HepG2 (cell line): ENCODE measurements at regions not wholly inside any gene's neighbourhood (a gene's known extent, or its start where the extent isn't known, plus 50 kb on each side); places are given as distances from the start of the nearest gene placed in this dataset.

Experiments used
- ERF ChIP-seq: IDR thresholded peaks from 2 replicates; pipeline ENCODE4 v1.6.1; 2018; ENCODE audit warnings: missing biosample characterization, missing genetic modification reagents
- EZH2 ChIP-seq: conservative IDR thresholded peaks from 2 replicates; pipeline ENCODE4 v1.6.1; 2012; ENCODE audit warnings: mild to moderate bottlenecking, low read depth, low read length, moderate library complexity
- JUND ChIP-seq: sonication (generic); formaldehyde crosslinking; IDR thresholded peaks from 2 replicates; pipeline ENCODE4 v1.8.0; 2022; ENCODE audit warnings: mild to moderate bottlenecking, missing genetic modification reagents
- MBD4 ChIP-seq: IDR thresholded peaks from 2 replicates; pipeline ENCODE4 v1.6.1; 2012; ENCODE audit warnings: low read length, inconsistent platforms, borderline replicate concordance
- MIXL1 ChIP-seq: IDR thresholded peaks from 2 replicates; pipeline ENCODE4 v1.6.1; 2016
- PHF5A ChIP-seq: IDR thresholded peaks from one replicate; pipeline ENCODE4 v1.6.1; 2018; ENCODE audit warnings: low read depth, missing genetic modification reagents; ENCODE audit not compliant: unreplicated experiment
- ZBTB20 ChIP-seq: sonication (generic); formaldehyde crosslinking; IDR thresholded peaks from 2 replicates; pipeline ENCODE4 v1.8.1; 2023; ENCODE audit warnings: missing genetic modification reagents, low read depth, mild to moderate bottlenecking, borderline replicate concordance
- ZNF441 ChIP-seq: sonication (generic); formaldehyde crosslinking; IDR thresholded peaks from 2 replicates; pipeline ENCODE4 v1.7.0; 2021; ENCODE audit warnings: missing genetic modification reagents, borderline replicate concordance
- ZNF644 ChIP-seq: IDR thresholded peaks from 2 replicates; pipeline ENCODE4 v1.6.1; 2016; ENCODE audit warnings: low read depth
- ZNF883 ChIP-seq: sonication (generic); formaldehyde crosslinking; IDR thresholded peaks from 2 replicates; pipeline ENCODE4 v1.5.1; 2020; ENCODE audit warnings: mild to moderate bottlenecking, missing genetic modification reagents; ENCODE audit errors: not compliant biosample characterization
- TF ChIP-seq, protein P1 (sequence below): sonication (generic); formaldehyde crosslinking; IDR thresholded peaks from 2 replicates; pipeline ENCODE4 v1.4.0; 2020; ENCODE audit warnings: missing genetic modification reagents, mild to moderate bottlenecking, borderline replicate concordance
- TF ChIP-seq, protein P2 (sequence below): sonication (generic); formaldehyde crosslinking; IDR thresholded peaks from 2 replicates; pipeline ENCODE4 v1.8.0; 2022; ENCODE audit warnings: low read depth, missing genetic modification reagents
- TF ChIP-seq, protein P3 (sequence below): IDR thresholded peaks from 2 replicates; pipeline ENCODE4 v1.6.1; 2016; ENCODE audit warnings: low read depth
- TF ChIP-seq, protein P4 (sequence below), 2 experiments: sonication (generic) in 1 of 2; formaldehyde crosslinking in 1 of 2; IDR thresholded peaks; 2 replicates each; pipeline versions ENCODE4 v1.5.1 to v1.6.1; 2011 to 2020; ENCODE audit warnings: borderline replicate concordance in 1 of 2, low read depth in 1 of 2, low read length in 1 of 2, mild to moderate bottlenecking in 1 of 2, missing genetic modification reagents in 1 of 2, moderate library complexity in 1 of 2
- TF ChIP-seq, protein P5 (sequence below): sonication (generic); formaldehyde crosslinking; IDR thresholded peaks from 2 replicates; pipeline ENCODE4 v1.4.0; 2020; ENCODE audit warnings: mild to moderate bottlenecking, low read depth, missing genetic modification reagents
- TF ChIP-seq, protein P6 (sequence below): sonication (generic); formaldehyde crosslinking; IDR thresholded peaks from 2 replicates; pipeline ENCODE4 v1.9.0; 2022; ENCODE audit warnings: missing genetic modification reagents, mild to moderate bottlenecking, borderline replicate concordance

DNA sequence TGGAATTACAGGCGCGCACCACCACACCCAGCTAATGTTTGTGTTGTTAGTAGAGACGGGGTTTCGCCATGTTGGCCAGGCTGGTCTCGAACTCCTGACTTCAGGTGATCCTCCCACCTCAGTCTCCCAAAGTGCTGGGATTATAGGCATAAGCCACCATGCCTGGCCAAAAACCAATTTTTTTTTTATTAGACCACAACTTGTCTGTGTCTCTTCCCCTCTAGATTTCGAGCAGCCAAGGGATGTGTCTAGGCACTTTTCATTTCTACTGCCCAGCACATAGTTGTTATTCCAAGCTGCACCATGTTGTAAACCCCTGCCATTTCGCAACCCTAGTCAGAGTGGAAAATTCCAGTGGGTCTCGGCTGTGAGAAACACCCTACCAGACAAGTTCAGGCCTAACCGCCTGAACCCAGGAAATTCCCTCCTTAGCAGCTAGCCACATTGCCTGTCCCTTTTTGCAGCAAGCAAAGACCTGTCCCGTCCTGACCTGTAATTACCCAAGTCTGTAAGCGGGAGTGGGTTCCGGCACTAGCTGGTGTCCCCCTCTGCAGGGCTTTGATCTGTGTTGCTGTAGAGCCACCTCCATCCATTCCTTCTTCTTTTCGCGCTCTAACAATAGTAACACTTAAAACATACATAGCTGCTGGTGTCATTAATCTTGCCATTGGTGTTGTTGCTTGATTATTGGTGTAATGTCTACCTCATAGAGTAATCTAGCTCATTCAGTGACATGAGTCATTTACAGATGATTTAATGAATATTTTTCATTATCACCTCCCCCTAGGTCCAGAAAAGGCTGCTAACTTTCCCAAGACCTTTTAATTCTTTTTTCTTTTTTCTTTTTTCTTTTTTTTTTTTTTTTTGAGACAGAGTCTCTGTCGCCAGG is 77.3 kb upstream of the ATF7IP2 start (continued):
- TF ChIP-seq, protein P1, sequence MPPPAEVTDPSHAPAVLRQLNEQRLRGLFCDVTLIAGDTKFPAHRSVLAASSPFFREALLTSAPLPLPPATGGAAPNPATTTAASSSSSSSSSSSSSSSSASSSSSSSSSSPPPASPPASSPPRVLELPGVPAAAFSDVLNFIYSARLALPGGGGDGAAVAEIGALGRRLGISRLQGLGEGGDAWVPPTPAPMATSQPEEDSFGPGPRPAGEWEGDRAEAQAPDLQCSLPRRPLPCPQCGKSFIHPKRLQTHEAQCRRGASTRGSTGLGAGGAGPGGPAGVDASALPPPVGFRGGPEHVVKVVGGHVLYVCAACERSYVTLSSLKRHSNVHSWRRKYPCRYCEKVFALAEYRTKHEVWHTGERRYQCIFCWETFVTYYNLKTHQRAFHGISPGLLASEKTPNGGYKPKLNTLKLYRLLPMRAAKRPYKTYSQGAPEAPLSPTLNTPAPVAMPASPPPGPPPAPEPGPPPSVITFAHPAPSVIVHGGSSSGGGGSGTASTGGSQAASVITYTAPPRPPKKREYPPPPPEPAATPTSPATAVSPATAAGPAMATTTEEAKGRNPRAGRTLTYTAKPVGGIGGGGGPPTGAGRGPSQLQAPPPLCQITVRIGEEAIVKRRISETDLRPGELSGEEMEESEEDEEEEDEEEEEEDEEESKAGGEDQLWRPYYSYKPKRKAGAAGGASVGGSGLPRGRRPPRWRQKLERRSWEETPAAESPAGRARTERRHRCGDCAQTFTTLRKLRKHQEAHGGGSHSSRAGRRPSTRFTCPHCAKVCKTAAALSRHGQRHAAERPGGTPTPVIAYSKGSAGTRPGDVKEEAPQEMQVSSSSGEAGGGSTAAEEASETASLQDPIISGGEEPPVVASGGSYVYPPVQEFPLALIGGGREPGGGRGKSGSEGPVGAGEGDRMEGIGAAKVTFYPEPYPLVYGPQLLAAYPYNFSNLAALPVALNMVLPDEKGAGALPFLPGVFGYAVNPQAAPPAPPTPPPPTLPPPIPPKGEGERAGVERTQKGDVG (CRISPR knock-in tag): peak; percentile 100
- peak; percentile 41 for TF ChIP-seq ZNF883 (CRISPR knock-in tag)
- peak; percentile 80; the same call in 1 of the 2 replicates for TF ChIP-seq MIXL1 (CRISPR knock-in tag)
- peak; percentile 43; the same call in 1 of the 2 replicates for TF ChIP-seq JUND (CRISPR knock-in tag)
- TF ChIP-seq MBD4: no peak
- no peak for TF ChIP-seq EZH2
- TF ChIP-seq, protein P2, sequence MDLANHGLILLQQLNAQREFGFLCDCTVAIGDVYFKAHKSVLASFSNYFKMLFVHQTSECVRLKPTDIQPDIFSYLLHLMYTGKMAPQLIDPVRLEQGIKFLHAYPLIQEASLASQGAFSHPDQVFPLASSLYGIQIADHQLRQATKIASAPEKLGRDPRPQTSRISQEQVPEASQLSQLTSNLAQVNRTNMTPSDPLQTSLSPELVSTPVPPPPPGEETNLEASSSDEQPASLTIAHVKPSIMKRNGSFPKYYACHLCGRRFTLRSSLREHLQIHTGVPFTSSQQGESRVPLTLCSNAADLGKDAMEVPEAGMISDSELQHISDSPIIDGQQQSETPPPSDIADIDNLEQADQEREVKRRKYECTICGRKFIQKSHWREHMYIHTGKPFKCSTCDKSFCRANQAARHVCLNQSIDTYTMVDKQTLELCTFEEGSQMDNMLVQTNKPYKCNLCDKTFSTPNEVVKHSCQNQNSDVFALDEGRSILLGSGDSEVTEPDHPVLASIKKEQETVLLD (CRISPR knock-in tag): no peak
- peak; percentile 58; the same call in 1 of the 2 replicates for TF ChIP-seq ZBTB20 (CRISPR knock-in tag)
- no peak for TF ChIP-seq PHF5A (CRISPR knock-in tag)
- TF ChIP-seq, protein P3, sequence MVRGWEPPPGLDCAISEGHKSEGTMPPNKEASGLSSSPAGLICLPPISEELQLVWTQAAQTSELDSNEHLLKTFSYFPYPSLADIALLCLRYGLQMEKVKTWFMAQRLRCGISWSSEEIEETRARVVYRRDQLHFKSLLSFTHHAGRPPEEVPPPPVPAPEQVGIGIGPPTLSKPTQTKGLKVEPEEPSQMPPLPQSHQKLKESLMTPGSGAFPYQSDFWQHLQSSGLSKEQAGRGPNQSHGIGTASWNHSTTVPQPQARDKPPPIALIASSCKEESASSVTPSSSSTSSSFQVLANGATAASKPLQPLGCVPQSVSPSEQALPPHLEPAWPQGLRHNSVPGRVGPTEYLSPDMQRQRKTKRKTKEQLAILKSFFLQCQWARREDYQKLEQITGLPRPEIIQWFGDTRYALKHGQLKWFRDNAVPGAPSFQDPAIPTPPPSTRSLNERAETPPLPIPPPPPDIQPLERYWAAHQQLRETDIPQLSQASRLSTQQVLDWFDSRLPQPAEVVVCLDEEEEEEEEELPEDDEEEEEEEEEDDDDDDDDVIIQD (CRISPR knock-in tag): peak; percentile 75; the same call in 1 of the 2 replicates
- peak; percentile 99 for TF ChIP-seq ZNF644
- TF ChIP-seq ERF (CRISPR knock-in tag): peak; percentile 43; the same call in 1 of the 2 replicates
- 0 out of 2 replicates have a peak, but pooled peaks have one; percentile 33 for TF ChIP-seq ZNF441 (CRISPR knock-in tag)
- TF ChIP-seq, protein P4, sequence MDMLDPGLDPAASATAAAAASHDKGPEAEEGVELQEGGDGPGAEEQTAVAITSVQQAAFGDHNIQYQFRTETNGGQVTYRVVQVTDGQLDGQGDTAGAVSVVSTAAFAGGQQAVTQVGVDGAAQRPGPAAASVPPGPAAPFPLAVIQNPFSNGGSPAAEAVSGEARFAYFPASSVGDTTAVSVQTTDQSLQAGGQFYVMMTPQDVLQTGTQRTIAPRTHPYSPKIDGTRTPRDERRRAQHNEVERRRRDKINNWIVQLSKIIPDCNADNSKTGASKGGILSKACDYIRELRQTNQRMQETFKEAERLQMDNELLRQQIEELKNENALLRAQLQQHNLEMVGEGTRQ (IDR thresholded peaks at IDR 0.05; ENCODE audit: low read depth, low read length): no peak
- TF ChIP-seq, protein P4 (CRISPR knock-in tag; IDR thresholded peaks at IDR 0.05; ENCODE audit: borderline replicate concordance): 0 out of 2 replicates have a peak, but pooled peaks have one; percentile 35
- TF ChIP-seq, protein P5, sequence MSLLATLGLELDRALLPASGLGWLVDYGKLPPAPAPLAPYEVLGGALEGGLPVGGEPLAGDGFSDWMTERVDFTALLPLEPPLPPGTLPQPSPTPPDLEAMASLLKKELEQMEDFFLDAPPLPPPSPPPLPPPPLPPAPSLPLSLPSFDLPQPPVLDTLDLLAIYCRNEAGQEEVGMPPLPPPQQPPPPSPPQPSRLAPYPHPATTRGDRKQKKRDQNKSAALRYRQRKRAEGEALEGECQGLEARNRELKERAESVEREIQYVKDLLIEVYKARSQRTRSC: 0 out of 2 replicates have a peak, but pooled peaks have one; percentile 74
- TF ChIP-seq, protein P6, sequence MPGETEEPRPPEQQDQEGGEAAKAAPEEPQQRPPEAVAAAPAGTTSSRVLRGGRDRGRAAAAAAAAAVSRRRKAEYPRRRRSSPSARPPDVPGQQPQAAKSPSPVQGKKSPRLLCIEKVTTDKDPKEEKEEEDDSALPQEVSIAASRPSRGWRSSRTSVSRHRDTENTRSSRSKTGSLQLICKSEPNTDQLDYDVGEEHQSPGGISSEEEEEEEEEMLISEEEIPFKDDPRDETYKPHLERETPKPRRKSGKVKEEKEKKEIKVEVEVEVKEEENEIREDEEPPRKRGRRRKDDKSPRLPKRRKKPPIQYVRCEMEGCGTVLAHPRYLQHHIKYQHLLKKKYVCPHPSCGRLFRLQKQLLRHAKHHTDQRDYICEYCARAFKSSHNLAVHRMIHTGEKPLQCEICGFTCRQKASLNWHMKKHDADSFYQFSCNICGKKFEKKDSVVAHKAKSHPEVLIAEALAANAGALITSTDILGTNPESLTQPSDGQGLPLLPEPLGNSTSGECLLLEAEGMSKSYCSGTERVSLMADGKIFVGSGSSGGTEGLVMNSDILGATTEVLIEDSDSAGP (CRISPR knock-in tag): 0 out of 2 replicates have a peak, but pooled peaks have one; percentile 16
